CD14-positive monocyte (primary cell): ENCODE measurements at regions not wholly inside any gene's neighbourhood (a gene's known extent, or its start where the extent isn't known, plus 50 kb on each side); places are given as distances from the start of the nearest gene placed in this dataset.

Experiments used
- DNase-seq, 3 donors: peaks; one replicate each; pipeline ENCODE4 v3.0.0-alpha.2; 2011 to 2022
- H2AFZ ChIP-seq: 2 replicates; pipeline ENCODE4 v1.6.0; 2012; ENCODE audit warnings: mild to moderate bottlenecking, low read depth, low read length, inconsistent platforms; ENCODE audit not compliant: insufficient read depth, poor library complexity, severe bottlenecking
- H3K27ac ChIP-seq, 2 donors: 1 replicate in 1 of 2; 2 replicates in 1 of 2; pipeline ENCODE4 v1.5.1; 2012 to 2013; ENCODE audit warnings: low read length in 2 of 2, control low read depth in 1 of 2, inconsistent platforms in 1 of 2, low read depth in 1 of 2, mild to moderate bottlenecking in 1 of 2
- H3K27me3 ChIP-seq, 2 donors: one replicate each; pipeline versions ENCODE4 v1.6.0 to v1.6.1; 2011 to 2013; ENCODE audit warnings: low read length in 2 of 2; ENCODE audit not compliant: control insufficient read depth in 2 of 2, insufficient read depth in 2 of 2
- H3K36me3 ChIP-seq, 2 donors: replicated peaks in 1 of 2; 1 replicate in 1 of 2; 2 replicates in 1 of 2; pipeline versions ENCODE4 v1.5.1 to v1.6.1; 2012 to 2013; ENCODE audit warnings: low read length in 2 of 2, control low read depth in 1 of 2, inconsistent platforms in 1 of 2, mild to moderate bottlenecking in 1 of 2; ENCODE audit not compliant: insufficient read depth in 2 of 2, control insufficient read depth in 1 of 2
- H3K4me1 ChIP-seq, 2 donors: 1 replicate in 1 of 2; 2 replicates in 1 of 2; pipeline versions ENCODE4 v1.5.1 to v1.6.1; 2012 to 2013; ENCODE audit warnings: low read length in 2 of 2, control low read depth in 1 of 2, inconsistent platforms in 1 of 2, mild to moderate bottlenecking in 1 of 2, moderate library complexity in 1 of 2; ENCODE audit not compliant: insufficient read depth in 2 of 2, control insufficient read depth in 1 of 2
- H3K4me2 ChIP-seq: replicated peaks from 2 replicates; pipeline ENCODE3; 2012; ENCODE audit warnings: low read length, moderate library complexity, mild to moderate bottlenecking; ENCODE audit not compliant: poor library complexity, severe bottlenecking; ENCODE audit errors: extremely low read depth
- H3K4me3 ChIP-seq, 3 experiments: fragments of 200-600 bp in 1 of 3; sonication (generic) in 1 of 3; replicated peaks in 1 of 3; 1 replicate in 2 of 3; 2 replicates in 1 of 3; pipeline ENCODE4 v1.5.1; 2011 to 2013; ENCODE audit warnings: low read length in 3 of 3, mild to moderate bottlenecking in 3 of 3, control low read depth in 2 of 3, low read depth in 2 of 3, inconsistent platforms in 1 of 3, moderate library complexity in 1 of 3
- H3K79me2 ChIP-seq: 2 replicates; pipeline ENCODE4 v1.6.0; 2012; ENCODE audit warnings: mild to moderate bottlenecking, control low read depth, inconsistent platforms, low read length, moderate library complexity; ENCODE audit not compliant: insufficient read depth
- H3K9ac ChIP-seq: 2 replicates; pipeline ENCODE4 v1.6.0; 2017; ENCODE audit warnings: low read length, mild to moderate bottlenecking; ENCODE audit not compliant: insufficient read depth, poor library complexity, severe bottlenecking
- H3K9me3 ChIP-seq, 2 donors: replicated peaks in 1 of 2; 1 replicate in 1 of 2; 2 replicates in 1 of 2; pipeline versions ENCODE4 v1.5.1 to v1.6.1; 2012 to 2013; ENCODE audit warnings: low read length in 2 of 2, control low read depth in 1 of 2; ENCODE audit not compliant: control insufficient read depth in 1 of 2, insufficient read depth in 1 of 2
- H4K20me1 ChIP-seq: 2 replicates; pipeline ENCODE4 v1.6.0; 2012; ENCODE audit warnings: mild to moderate bottlenecking, low read length, control low read depth, moderate library complexity; ENCODE audit not compliant: insufficient read depth
- H3K27ac Mint-ChIP-seq, 7 donors: one replicate each; pipeline ENCODE4 v1.8.0; 2020; ENCODE audit warnings: mild to moderate bottlenecking in 7 of 7, mixed read lengths in 7 of 7, moderate library complexity in 6 of 7, inconsistent platforms in 2 of 7
- H3K27me3 Mint-ChIP-seq, 3 donors: one replicate each; pipeline ENCODE4 v1.8.0; 2021 to 2022; ENCODE audit warnings: low read depth in 3 of 3, mild to moderate bottlenecking in 3 of 3, mixed read lengths in 3 of 3, moderate library complexity in 3 of 3, inconsistent platforms in 1 of 3
- H3K36me3 Mint-ChIP-seq, 2 donors: one replicate each; pipeline ENCODE4 v1.8.0; 2020; ENCODE audit warnings: mixed read lengths in 2 of 2, inconsistent platforms in 1 of 2, mild to moderate bottlenecking in 1 of 2
- H3K4me1 Mint-ChIP-seq: one replicate; pipeline ENCODE4 v1.8.0; 2020; ENCODE audit warnings: mild to moderate bottlenecking, mixed read lengths
- H3K4me3 Mint-ChIP-seq, 2 donors: one replicate each; pipeline ENCODE4 v1.8.0; 2020; ENCODE audit warnings: mild to moderate bottlenecking in 2 of 2, mixed read lengths in 2 of 2, moderate library complexity in 1 of 2
- H3K9me3 Mint-ChIP-seq, 7 donors: one replicate each; pipeline ENCODE4 v1.8.0; 2020 to 2022; ENCODE audit warnings: mixed read lengths in 7 of 7, mild to moderate bottlenecking in 6 of 7, moderate library complexity in 6 of 7, inconsistent platforms in 2 of 7
- CTCF ChIP-seq: fragments of 200-600 bp; IDR thresholded peaks from one replicate; pipeline ENCODE4 v1.8.0; 2022; ENCODE audit warnings: antibody characterized with exemption, mild to moderate bottlenecking
- WGBS: methylation state at CpG from one replicate; pipeline ENCODE4 v1.1.5; 2013; ENCODE audit warnings: missing lambda C conversion rate; ENCODE audit not compliant: insufficient coverage; 5-methylcytosine and 5-hydroxymethylcytosine counted together
- intact Hi-C, 2 donors: fragments of 100-400 bp; cut with micrococcal nuclease; formaldehyde crosslinking; loops; one replicate each; pipeline versions ENCODE4 v1.15.0 to v1.15.1; 2023

GRCh38 chr12:67843257-67843656 lies 146.0 kb upstream of the IFNG-AS1 start:
- intact Hi-C loops = no loop called here
- H3K4me3 Mint-ChIP-seq = no peak overlapping the region

GRCh38 chr12:67852701-67853100 lies 136.5 kb upstream of the IFNG-AS1 start:
- intact Hi-C loops = no loop called here
- H3K27me3 ChIP-seq = no peaks in the 10 kb centered on the region
- H3K9ac ChIP-seq = no peak overlapping the region
- no peak overlapping the region for H3K4me3 ChIP-seq
- H3K27me3 Mint-ChIP-seq = peaks cover 1 to 3% (median 2%) of the 10 kb centered on the region in 3 donors
- no peak overlapping the region for H3K27ac Mint-ChIP-seq
- no peak overlapping the region for H2AFZ ChIP-seq
- H3K9me3 Mint-ChIP-seq = peaks cover 6 to 17% (median 11%) of the 10 kb centered on the region in 7 donors
- DNase-seq = no peak
- no peaks in the 10 kb centered on the region for H3K4me1 Mint-ChIP-seq
- WGBS = 89% methylated on average over 1 of the region's 2 CpGs
- H3K4me1 ChIP-seq = no peaks in the 10 kb centered on the region
- H3K4me2 ChIP-seq = no peak overlapping the region
- no peak overlapping the region for H3K4me3 Mint-ChIP-seq
- peaks cover 0 to 12% of the 10 kb centered on the region in 2 donors for H3K9me3 ChIP-seq
- TF ChIP-seq CTCF = no peak
- H3K79me2 ChIP-seq = no peaks in the 10 kb centered on the region
- H3K27ac ChIP-seq = no peak overlapping the region
- no peaks in the 10 kb centered on the region for H3K36me3 Mint-ChIP-seq
- no peaks in the 10 kb centered on the region for H4K20me1 ChIP-seq
- no peaks in the 10 kb centered on the region for H3K36me3 ChIP-seq

More at GRCh38 chr12:67843257-67843656, 146.0 kb upstream of the IFNG-AS1 start:
- Histone ChIP-seq H3K9me3 (peaks cover 13 to 17% of the 10 kb centered on the region in 2 donors), H3K4me2 (no peak overlapping the region), H3K27ac (no peak overlapping the region), H4K20me1 (no peaks in the 10 kb centered on the region), H3K9ac (no peak overlapping the region), H3K36me3 (no peaks in the 10 kb centered on the region), H2AFZ (no peak overlapping the region), H3K79me2 (no peaks in the 10 kb centered on the region), H3K4me3 (no peak overlapping the region), H3K4me1 (no peaks in the 10 kb centered on the region), H3K27me3 (no peaks in the 10 kb centered on the region)
- no CpG with 5 or more reads among the region's 3 CpGs for WGBS
- no peaks in the 10 kb centered on the region for H3K4me1 Mint-ChIP-seq
- H3K27me3 Mint-ChIP-seq = peaks cover 0 to 1% (median 0%) of the 10 kb centered on the region in 3 donors
- no peak overlapping the region for H3K27ac Mint-ChIP-seq
- TF ChIP-seq CTCF = no peak
- H3K9me3 Mint-ChIP-seq = peaks cover 2 to 25% (median 17%) of the 10 kb centered on the region in 7 donors
- no peaks in the 10 kb centered on the region for H3K36me3 Mint-ChIP-seq
- DNase-seq = no peak
